ENCODE measurements at regions not wholly inside any gene's neighbourhood (a gene's known extent, or its start where the extent isn't known, plus 50 kb on each side); places are given as distances from the start of the nearest gene placed in this dataset.

GRCh38 chr6:22621701-22622100, 52.3 kb downstream of the HDGFL1 start:
- no peaks in the 10 kb centered on the region for H3K36me3 ChIP-seq (replicated peaks; ENCODE audit: low read depth, low read length)
- H3K9ac ChIP-seq (ENCODE audit: low read length) = no peak overlapping the region

GRCh38 chr6:22622351-22622750, 53.0 kb downstream of the HDGFL1 start:
- Histone ChIP-seq H3K4me2 (ENCODE audit: low read length) (no peak overlapping the region), H3K27ac (ENCODE audit: low read length) (no peak overlapping the region), H3K79me2 (ENCODE audit: low read length) (no peaks in the 10 kb centered on the region), H3K36me3 (replicated peaks; ENCODE audit: low read depth, low read length) (no peaks in the 10 kb centered on the region), H4K20me1 (ENCODE audit: insufficient read depth, low read length) (no peaks in the 10 kb centered on the region), H3K9ac (ENCODE audit: low read length) (no peak overlapping the region), H3K9me3 (ENCODE audit: insufficient read depth, low read length) (no peaks in the 10 kb centered on the region), H3K4me1 (ENCODE audit: low read length) (no peaks in the 10 kb centered on the region), H3K27me3 (ENCODE audit: low read depth, low read length) (no peaks in the 10 kb centered on the region), H2AFZ (ENCODE audit: low read depth, low read length) (no peak overlapping the region), H3K4me3 (ENCODE audit: low read length) (no peak overlapping the region)
- TF ChIP-seq CTCF (IDR thresholded peaks at IDR 0.05; ENCODE audit: low read depth, low read length) (no peak), EZH2phosphoT487 (IDR thresholded peaks at IDR 0.05; ENCODE audit: low read depth) (no peak)

More at GRCh38 chr6:22621701-22622100, 52.3 kb downstream of the HDGFL1 start:
- TF ChIP-seq CTCF (IDR thresholded peaks at IDR 0.05; ENCODE audit: low read depth, low read length) = no peak
- TF ChIP-seq EZH2phosphoT487 (IDR thresholded peaks at IDR 0.05; ENCODE audit: low read depth) = no peak
- H3K27ac ChIP-seq (ENCODE audit: low read length) = no peak overlapping the region
- no peaks in the 10 kb centered on the region for H3K27me3 ChIP-seq (ENCODE audit: low read depth, low read length)
- H3K4me3 ChIP-seq (ENCODE audit: low read length) = no peak overlapping the region
- H3K4me1 ChIP-seq (ENCODE audit: low read length) = no peaks in the 10 kb centered on the region
- no peaks in the 10 kb centered on the region for H4K20me1 ChIP-seq (ENCODE audit: insufficient read depth, low read length)
- H3K4me2 ChIP-seq (ENCODE audit: low read length) = no peak overlapping the region
- H2AFZ ChIP-seq (ENCODE audit: low read depth, low read length) = no peak overlapping the region
- H3K79me2 ChIP-seq (ENCODE audit: low read length) = no peaks in the 10 kb centered on the region
- no peaks in the 10 kb centered on the region for H3K9me3 ChIP-seq (ENCODE audit: insufficient read depth, low read length)

- Histone ChIP-seq H3K9ac (ENCODE audit: low read length) (no peak overlapping the region), H4K20me1 (ENCODE audit: insufficient read depth, low read length) (no peaks in the 10 kb centered on the region), H2AFZ (ENCODE audit: low read depth, low read length) (no peak overlapping the region), H3K9me3 (ENCODE audit: insufficient read depth, low read length) (no peaks in the 10 kb centered on the region), H3K4me1 (ENCODE audit: low read length) (no peaks in the 10 kb centered on the region), H3K4me3 (ENCODE audit: low read length) (no peak overlapping the region), H3K27ac (ENCODE audit: low read length) (no peak overlapping the region), H3K36me3 (replicated peaks; ENCODE audit: low read depth, low read length) (no peaks in the 10 kb centered on the region), H3K27me3 (ENCODE audit: low read depth, low read length) (no peaks in the 10 kb centered on the region), H3K79me2 (ENCODE audit: low read length) (no peaks in the 10 kb centered on the region), H3K4me2 (ENCODE audit: low read length) (no peak overlapping the region)
- no peak for TF ChIP-seq EZH2phosphoT487 (IDR thresholded peaks at IDR 0.05; ENCODE audit: low read depth)
- no peak for TF ChIP-seq CTCF (IDR thresholded peaks at IDR 0.05; ENCODE audit: low read depth, low read length)
Measured at GRCh38 chr6:22622813-22623212, 53.4 kb downstream of the HDGFL1 start.

GRCh38 chr6:22627644-22628043, 58.3 kb downstream of the HDGFL1 start:
- Histone ChIP-seq H3K9ac (ENCODE audit: low read length) (no peak overlapping the region), H3K4me2 (ENCODE audit: low read length) (no peak overlapping the region), H2AFZ (ENCODE audit: low read depth, low read length) (no peak overlapping the region), H4K20me1 (ENCODE audit: insufficient read depth, low read length) (no peaks in the 10 kb centered on the region), H3K4me1 (ENCODE audit: low read length) (no peaks in the 10 kb centered on the region), H3K27me3 (ENCODE audit: low read depth, low read length) (no peaks in the 10 kb centered on the region), H3K27ac (ENCODE audit: low read length) (no peak overlapping the region), H3K4me3 (ENCODE audit: low read length) (no peak overlapping the region), H3K79me2 (ENCODE audit: low read length) (no peaks in the 10 kb centered on the region), H3K36me3 (replicated peaks; ENCODE audit: low read depth, low read length) (no peaks in the 10 kb centered on the region), H3K9me3 (ENCODE audit: insufficient read depth, low read length) (no peaks in the 10 kb centered on the region)
- TF ChIP-seq EZH2phosphoT487 (IDR thresholded peaks at IDR 0.05; ENCODE audit: low read depth) (no peak), CTCF (IDR thresholded peaks at IDR 0.05; ENCODE audit: low read depth, low read length) (no peak)

All from OCI-LY3 (cell line).